MCF 10A (cell line): ENCODE measurements at regions not wholly inside any gene's neighbourhood (a gene's known extent, or its start where the extent isn't known, plus 50 kb on each side); places are given as distances from the start of the nearest gene placed in this dataset.

Experiments
- BruUV-seq: library from RNA; stranded (reverse); fragments of 400-500 nt; replicated peaks from 2 replicates; lab custom pipeline; 2021; lab: Mats Ljungman, UMichigan
- CTCF ChIA-PET: fragments of 300-600 bp; sonication (Branson Sonifier 250); formaldehyde crosslinking; extraction: SDS; loops from one replicate; lab custom pipeline; 2021; ENCODE audit warnings: antibody characterized with exemption, inconsistent platforms; lab: Yijun Ruan, JAX
- POLR2A ChIA-PET: fragments of 300-600, 350-650 bp; sonication (Branson Sonifier 250); formaldehyde crosslinking; extraction: SDS; loops from one replicate; lab custom pipeline; 2020; ENCODE audit warnings: antibody characterized with exemption, inconsistent platforms; lab: Yijun Ruan, JAX
- DNase-seq: peaks from one replicate; pipeline ENCODE4 v3.0.0-alpha.2; 2018; ENCODE audit not compliant: unreplicated experiment
- H3K27ac Mint-ChIP-seq: one replicate; pipeline ENCODE4 v1.8.0; 2022; ENCODE audit warnings: mild to moderate bottlenecking, low read depth, mixed read lengths; ENCODE audit not compliant: unreplicated experiment
- H3K27me3 Mint-ChIP-seq: one replicate; pipeline ENCODE4 v1.8.0; 2022; ENCODE audit warnings: mixed read lengths; ENCODE audit not compliant: insufficient read depth, unreplicated experiment
- H3K36me3 Mint-ChIP-seq: one replicate; pipeline ENCODE4 v1.8.0; 2022; ENCODE audit warnings: mild to moderate bottlenecking, moderate library complexity, mixed read lengths; ENCODE audit not compliant: insufficient read depth, unreplicated experiment
- H3K4me1 Mint-ChIP-seq: one replicate; pipeline ENCODE4 v1.8.0; 2022; ENCODE audit warnings: mixed read lengths; ENCODE audit not compliant: insufficient read depth, unreplicated experiment
- H3K4me3 Mint-ChIP-seq: one replicate; pipeline ENCODE4 v1.8.0; 2022; ENCODE audit warnings: mild to moderate bottlenecking, moderate library complexity, mixed read lengths; ENCODE audit not compliant: unreplicated experiment
- H3K9me3 Mint-ChIP-seq: one replicate; pipeline ENCODE4 v1.8.0; 2022; ENCODE audit warnings: mixed read lengths; ENCODE audit not compliant: unreplicated experiment
- CTCF ChIP-seq: fragments of 200-600 bp; IDR thresholded peaks from one replicate; pipeline ENCODE4 v1.8.0; 2022; ENCODE audit warnings: antibody characterized with exemption, mild to moderate bottlenecking; ENCODE audit not compliant: unreplicated experiment
- intact Hi-C: fragments of 100-400 bp; cut with micrococcal nuclease; formaldehyde crosslinking; loops from 2 replicates; pipeline ENCODE4 v1.14.1; 2022

DNA sequence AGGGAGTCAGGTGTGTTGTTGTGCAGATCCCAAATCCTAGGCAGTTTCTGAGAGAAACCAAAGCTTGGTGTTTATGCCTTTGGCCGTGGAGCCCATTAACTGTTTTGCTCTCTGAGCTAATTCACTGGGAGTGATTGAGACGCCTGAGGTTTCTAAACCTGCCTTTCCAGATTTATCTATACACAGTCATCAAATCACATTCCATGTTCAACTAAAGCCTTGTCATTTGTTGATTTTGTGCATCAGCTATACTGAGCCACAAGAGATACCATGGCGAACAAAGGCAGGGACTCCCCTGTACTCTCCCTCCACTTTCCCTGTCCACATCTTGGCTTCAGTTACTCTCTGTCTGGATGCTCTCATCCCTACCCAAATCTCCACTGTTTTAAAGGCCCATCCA, 229.7 kb upstream of the PMEPA1 start:
- H3K27ac Mint-ChIP-seq: no peak overlapping the region
- H3K4me1 Mint-ChIP-seq: no peaks in the 10 kb centered on the region
- H3K36me3 Mint-ChIP-seq: no peaks in the 10 kb centered on the region
- H3K9me3 Mint-ChIP-seq: no peaks in the 10 kb centered on the region
- BruUV-seq: no TSS peak
- no peak overlapping the region for H3K4me3 Mint-ChIP-seq
- peaks cover 53% of the 10 kb centered on the region for H3K27me3 Mint-ChIP-seq
- TF ChIP-seq CTCF: no peak
- intact Hi-C loops: no loop called here
- DNase-seq: no peak
- ChIA-PET POLR2A (interaction anchor here (0.8 to 1.0 kb wide), 2 partner anchors 22 to 52 kb away, joined by 3 read pairs; no protein-coding TSS in a partner anchor), CTCF (interaction anchor here (0.5 to 1.1 kb wide), 3 partner anchors 18 to 50 kb away, joined by 3 read pairs; no protein-coding TSS in a partner anchor)

DNA sequence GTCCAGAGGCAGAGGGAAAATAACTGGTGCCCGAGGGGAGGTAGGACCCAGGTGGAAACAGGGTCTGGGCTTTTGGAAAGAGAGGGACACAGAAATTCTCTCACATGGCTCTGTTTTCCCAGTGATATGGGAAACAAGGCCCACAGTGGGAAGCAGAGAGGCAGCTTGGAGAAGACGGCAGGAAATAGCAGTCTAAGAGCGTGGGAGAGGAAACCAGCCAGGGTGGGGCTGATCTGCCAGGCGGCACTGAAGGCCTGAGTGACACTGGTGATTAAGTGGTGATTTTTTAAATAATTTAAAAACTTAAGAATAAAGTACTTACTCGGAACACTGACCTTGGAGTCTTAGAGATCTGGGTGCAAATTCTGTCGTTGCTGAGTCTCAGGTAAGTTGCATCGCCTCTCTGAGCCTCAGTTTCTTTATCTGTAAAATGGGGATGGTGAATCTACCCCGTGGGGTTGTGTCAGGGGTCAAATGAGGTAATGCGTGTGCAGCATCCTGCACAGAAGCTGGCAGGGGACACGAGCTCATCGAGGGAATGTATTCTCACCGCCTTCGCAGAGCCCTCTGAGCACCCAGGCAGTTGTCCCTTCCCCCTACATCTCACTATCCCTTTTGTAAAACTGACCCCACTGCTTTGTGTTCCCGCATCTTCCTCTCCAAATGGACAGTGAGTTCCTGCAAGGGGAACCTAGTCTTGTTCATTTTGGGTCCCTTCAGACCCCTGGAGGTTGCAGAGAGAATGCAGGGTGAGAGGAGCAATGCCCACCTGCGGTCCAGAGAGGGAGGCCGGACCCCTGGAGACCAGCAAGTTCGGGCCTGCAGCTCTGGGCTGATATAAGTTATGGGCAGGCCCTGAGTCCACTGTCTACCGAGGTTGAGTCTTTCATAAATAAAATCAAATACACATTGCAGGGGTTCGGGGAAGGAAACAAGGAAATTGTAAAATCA, 228.6 kb upstream of the PMEPA1 start:
- DNase-seq: no peak
- CTCF ChIA-PET: interaction anchor here (0.6 to 1.3 kb wide), 3 partner anchors 7 to 94 kb away, joined by 3 to 4 read pairs (median 3); no protein-coding TSS in a partner anchor
- POLR2A ChIA-PET: interaction anchor here (1.0 kb wide), 1 partner anchor 53 kb away, joined by 3 read pairs; no protein-coding TSS in a partner anchor
- intact Hi-C loops: no loop called here
- BruUV-seq: no TSS peak
- no peak overlapping the region for H3K4me3 Mint-ChIP-seq
- H3K9me3 Mint-ChIP-seq: no peaks in the 10 kb centered on the region
- H3K27ac Mint-ChIP-seq: no peak overlapping the region
- no peaks in the 10 kb centered on the region for H3K4me1 Mint-ChIP-seq
- H3K36me3 Mint-ChIP-seq: no peaks in the 10 kb centered on the region
- H3K27me3 Mint-ChIP-seq: peaks cover 54% of the 10 kb centered on the region
- no peak for TF ChIP-seq CTCF

DNA sequence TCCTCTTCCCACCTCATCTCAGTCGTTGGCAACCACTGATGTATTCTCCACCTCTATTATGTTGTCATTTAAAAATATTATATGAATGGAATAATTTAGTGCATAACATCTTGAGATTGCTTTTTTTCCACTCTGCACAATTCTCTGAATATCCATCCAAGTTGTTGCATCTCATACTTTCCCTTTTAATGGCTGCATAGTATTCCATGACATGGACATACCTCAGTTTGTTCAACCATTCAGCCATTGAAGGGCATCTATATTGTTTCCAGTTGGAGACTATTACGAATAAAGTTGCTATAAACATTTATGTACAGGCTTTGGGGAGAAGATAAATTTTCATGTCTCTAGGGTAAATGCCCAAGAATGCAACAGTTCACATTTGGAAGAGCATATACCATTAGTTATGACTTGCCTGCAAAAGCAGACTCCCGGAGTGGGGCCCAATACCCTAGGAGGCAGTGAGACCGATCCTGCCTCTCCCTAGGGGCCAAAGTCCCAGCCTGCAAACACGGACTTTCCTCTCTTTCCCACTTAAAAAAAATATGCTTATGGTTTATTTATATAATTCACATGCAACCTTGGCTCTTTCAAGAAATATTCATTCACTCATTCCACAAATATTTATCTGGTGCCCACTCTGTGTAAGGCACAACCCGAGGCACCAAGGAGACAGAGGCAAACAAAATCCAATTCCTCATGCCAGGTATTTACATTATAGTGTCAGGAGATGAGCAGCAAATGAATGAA, 227.0 kb upstream of the PMEPA1 start:
- ChIA-PET CTCF (interaction anchor here (1.3 kb wide), 1 partner anchor 9 kb away, joined by 3 read pairs; no protein-coding TSS in a partner anchor), POLR2A (no interaction called here)
- Mint-ChIP-seq H3K36me3 (no peaks in the 10 kb centered on the region), H3K27ac (no peak overlapping the region), H3K4me3 (no peak overlapping the region), H3K9me3 (no peaks in the 10 kb centered on the region), H3K4me1 (no peaks in the 10 kb centered on the region), H3K27me3 (peaks cover 58% of the 10 kb centered on the region)
- intact Hi-C loops: no loop called here
- no peak for DNase-seq
- no TSS peak for BruUV-seq
- TF ChIP-seq CTCF: no peak

GRCh38 chr20:57934913-57935312, 225.1 kb upstream of the PMEPA1 start:
- Mint-ChIP-seq H3K27me3 (peaks cover 77% of the 10 kb centered on the region), H3K9me3 (no peaks in the 10 kb centered on the region), H3K36me3 (no peaks in the 10 kb centered on the region), H3K4me3 (no peak overlapping the region), H3K4me1 (no peaks in the 10 kb centered on the region), H3K27ac (no peak overlapping the region)
- intact Hi-C loops: no loop called here
- DNase-seq: no peak
- ChIA-PET CTCF (no interaction called here), POLR2A (no interaction called here)
- TF ChIP-seq CTCF: no peak
- BruUV-seq: no TSS peak
